ENCODE measurements at regions not wholly inside any gene's neighbourhood (a gene's known extent, or its start where the extent isn't known, plus 50 kb on each side); places are given as distances from the start of the nearest gene placed in this dataset.

- no peaks in the 10 kb centered on the region for H4K20me1 ChIP-seq (ENCODE audit: insufficient read depth, poor library complexity, severe bottlenecking)
- 69% methylated on average over 5 of the region's 5 CpGs for WGBS (ENCODE audit: low lambda C conversion rate, missing lambda C conversion rate)
Observed at GRCh38 chr20:40750541-40751035, 61.6 kb upstream of the MAFB start.

GRCh38 chr20:40753472-40753871 lies 64.4 kb upstream of the MAFB start:
- WGBS (ENCODE audit: low lambda C conversion rate, missing lambda C conversion rate) = 92% methylated on average over 4 of the region's 4 CpGs
- no peaks in the 10 kb centered on the region for H3K79me2 ChIP-seq
- H3K4me3 ChIP-seq = no peak overlapping the region
- no peak overlapping the region for H3K4me2 ChIP-seq
- no peak for DNase-seq (ENCODE audit: low spot score)
- H3K27me3 ChIP-seq = no peaks in the 10 kb centered on the region
- H2AFZ ChIP-seq = no peak overlapping the region
- no peak overlapping the region for H3K27ac ChIP-seq
- no peaks in the 10 kb centered on the region for H3K9me2 ChIP-seq (replicated peaks; ENCODE audit: insufficient read depth)
- no peaks in the 10 kb centered on the region for H3K9me3 ChIP-seq (ENCODE audit: low read depth)
- H3K36me3 ChIP-seq (replicated peaks; ENCODE audit: insufficient read depth, low read depth) = no peaks in the 10 kb centered on the region
- TF ChIP-seq EZH2phosphoT487 (IDR thresholded peaks at IDR 0.05; ENCODE audit: low read depth, severe bottlenecking, unreplicated experiment) (no peak), EZH2 (IDR thresholded peaks at IDR 0.05; ENCODE audit: borderline replicate concordance) (no peak), CTCF (IDR thresholded peaks at IDR 0.05; ENCODE audit: poor library complexity) (no peak)
- H3K4me1 ChIP-seq (ENCODE audit: insufficient read depth) = no peaks in the 10 kb centered on the region
- no peaks in the 10 kb centered on the region for H4K20me1 ChIP-seq (ENCODE audit: insufficient read depth, poor library complexity, severe bottlenecking)

More at GRCh38 chr20:40750541-40751035, 61.6 kb upstream of the MAFB start:
- H2AFZ ChIP-seq = no peak overlapping the region
- no peak overlapping the region for H3K4me3 ChIP-seq
- no peaks in the 10 kb centered on the region for H3K4me1 ChIP-seq (ENCODE audit: insufficient read depth)
- H3K27ac ChIP-seq = no peak overlapping the region
- no peaks in the 10 kb centered on the region for H3K79me2 ChIP-seq
- TF ChIP-seq EZH2phosphoT487 (IDR thresholded peaks at IDR 0.05; ENCODE audit: low read depth, severe bottlenecking, unreplicated experiment) = no peak
- no peak for TF ChIP-seq CTCF (IDR thresholded peaks at IDR 0.05; ENCODE audit: poor library complexity)
- no peak for TF ChIP-seq EZH2 (IDR thresholded peaks at IDR 0.05; ENCODE audit: borderline replicate concordance)
- H3K27me3 ChIP-seq = peaks cover 4% of the 10 kb centered on the region
- no peak overlapping the region for H3K4me2 ChIP-seq
- H3K36me3 ChIP-seq (replicated peaks; ENCODE audit: insufficient read depth, low read depth) = no peaks in the 10 kb centered on the region
- H3K9me2 ChIP-seq (replicated peaks; ENCODE audit: insufficient read depth) = no peaks in the 10 kb centered on the region
- DNase-seq (ENCODE audit: low spot score) = no peak
- H3K9me3 ChIP-seq (ENCODE audit: low read depth) = no peaks in the 10 kb centered on the region

- H3K9me2 ChIP-seq (replicated peaks; ENCODE audit: insufficient read depth) = no peaks in the 10 kb centered on the region
- no peaks in the 10 kb centered on the region for H4K20me1 ChIP-seq (ENCODE audit: insufficient read depth, poor library complexity, severe bottlenecking)
- H3K4me2 ChIP-seq = no peak overlapping the region
- no peak overlapping the region for H3K27ac ChIP-seq
- H3K27me3 ChIP-seq = no peaks in the 10 kb centered on the region
- no peaks in the 10 kb centered on the region for H3K9me3 ChIP-seq (ENCODE audit: low read depth)
- H3K4me1 ChIP-seq (ENCODE audit: insufficient read depth) = no peaks in the 10 kb centered on the region
- H2AFZ ChIP-seq = no peak overlapping the region
- no peaks in the 10 kb centered on the region for H3K36me3 ChIP-seq (replicated peaks; ENCODE audit: insufficient read depth, low read depth)
- H3K79me2 ChIP-seq = no peaks in the 10 kb centered on the region
- peak; percentile 26 for DNase-seq (ENCODE audit: low spot score)
- TF ChIP-seq EZH2phosphoT487 (IDR thresholded peaks at IDR 0.05; ENCODE audit: low read depth, severe bottlenecking, unreplicated experiment) (no peak), CTCF (IDR thresholded peaks at IDR 0.05; ENCODE audit: poor library complexity) (no peak), EZH2 (IDR thresholded peaks at IDR 0.05; ENCODE audit: borderline replicate concordance) (no peak)
- 33% methylated on average over 4 of the region's 6 CpGs for WGBS (ENCODE audit: low lambda C conversion rate, missing lambda C conversion rate)
- H3K4me3 ChIP-seq = no peak overlapping the region
Observed at GRCh38 chr20:40754339-40754943, 65.4 kb upstream of the MAFB start.

Measured in hepatocyte (in vitro differentiated cells).